H54 (cell line): ENCODE measurements at regions not wholly inside any gene's neighbourhood (a gene's known extent, or its start where the extent isn't known, plus 50 kb on each side); places are given as distances from the start of the nearest gene placed in this dataset.

ENCODE experiments used
- DNase-seq: peaks from one replicate; pipeline ENCODE4 v3.0.0; 2011; ENCODE audit warnings: low spot score, mixed read lengths; ENCODE audit not compliant: insufficient read length
- FAIRE-seq: peaks from 3 replicates; lab custom pipeline; 2011; peaks lifted over from hg19 to GRCh38; lab: Jason Lieb, UNC
- POLR2A ChIP-seq: IDR thresholded peaks from 2 replicates; pipeline ENCODE4 v1.6.1; 2011; ENCODE audit warnings: low read depth, mild to moderate bottlenecking, low read length

GRCh38 chr5:2917524-2917923 lies 166.0 kb upstream of the IRX2 start:
- no peak for TF ChIP-seq POLR2A
- FAIRE-seq: no peak
- no peak for DNase-seq

GRCh38 chr5:2917093-2917492 lies 165.6 kb upstream of the IRX2 start:
- FAIRE-seq: no peak
- TF ChIP-seq POLR2A: no peak
- no peak for DNase-seq

DNA sequence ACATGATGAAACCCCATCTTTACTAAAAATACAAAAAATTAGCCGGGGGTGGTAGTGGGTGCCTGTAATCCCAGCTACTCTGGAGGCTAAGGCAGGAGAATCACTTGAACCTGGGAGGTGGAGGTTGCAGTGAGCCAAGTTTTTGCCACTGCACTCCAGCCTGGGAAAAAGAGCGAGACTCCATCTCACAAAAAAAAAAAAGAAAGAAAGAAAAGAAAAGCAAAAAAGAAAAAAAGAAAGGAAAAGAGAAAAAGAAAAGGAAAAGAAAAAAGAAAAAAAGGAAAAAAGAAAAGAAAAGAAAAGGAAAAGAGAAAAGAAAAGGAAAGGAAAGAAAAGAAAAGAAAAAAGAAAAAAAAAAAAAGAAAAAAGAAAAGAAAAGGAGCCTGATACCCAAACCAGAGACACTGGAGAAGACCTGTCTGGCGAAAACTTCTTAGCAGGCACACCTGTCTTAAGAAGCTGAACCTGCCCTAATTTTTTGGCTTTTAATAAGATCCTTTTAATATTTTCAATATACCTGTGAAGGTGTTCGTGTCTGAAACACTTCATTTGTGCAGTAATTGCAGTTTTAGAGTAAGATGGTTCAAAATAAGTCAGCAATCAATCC lies 164.7 kb upstream of the IRX2 start:
- no peak for TF ChIP-seq POLR2A
- FAIRE-seq: no peak
- DNase-seq: no peak

- FAIRE-seq (no peak), DNase-seq (no peak)
- no peak for TF ChIP-seq POLR2A
Observed at GRCh38 chr5:2914981-2915484, 163.6 kb upstream of the IRX2 start.

DNA sequence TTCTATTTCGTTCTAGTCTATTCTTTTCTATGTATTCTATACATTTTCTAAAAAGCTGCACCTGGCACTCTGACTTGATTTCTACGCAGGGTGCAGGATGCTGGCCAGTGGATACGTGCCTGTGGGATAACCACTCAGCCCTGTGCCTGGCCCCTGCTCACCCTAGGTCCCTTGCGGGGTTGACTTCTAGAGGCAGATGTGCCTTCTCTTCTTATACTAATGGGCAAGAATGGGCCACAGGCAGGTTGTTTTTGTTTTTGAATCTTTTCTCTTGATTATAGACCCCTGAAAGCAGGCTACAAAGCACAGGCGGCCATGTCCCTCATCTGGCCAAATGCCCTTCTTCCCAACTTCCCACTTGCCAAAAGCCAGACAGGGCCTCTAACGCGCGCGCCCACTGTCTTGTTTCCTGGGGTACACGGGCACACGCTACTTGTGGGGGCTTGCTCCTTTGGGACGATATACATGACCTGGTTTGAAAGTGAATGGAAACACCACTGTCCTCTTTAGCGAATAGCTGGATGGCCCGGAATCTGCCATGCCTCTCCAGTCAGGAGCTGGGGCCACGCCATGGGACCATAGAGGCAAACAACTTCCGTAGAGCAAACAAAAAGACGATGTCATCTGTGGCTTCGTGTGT lies 162.7 kb upstream of the IRX2 start:
- DNase-seq (no peak), FAIRE-seq (no peak)
- no peak for TF ChIP-seq POLR2A

DNA sequence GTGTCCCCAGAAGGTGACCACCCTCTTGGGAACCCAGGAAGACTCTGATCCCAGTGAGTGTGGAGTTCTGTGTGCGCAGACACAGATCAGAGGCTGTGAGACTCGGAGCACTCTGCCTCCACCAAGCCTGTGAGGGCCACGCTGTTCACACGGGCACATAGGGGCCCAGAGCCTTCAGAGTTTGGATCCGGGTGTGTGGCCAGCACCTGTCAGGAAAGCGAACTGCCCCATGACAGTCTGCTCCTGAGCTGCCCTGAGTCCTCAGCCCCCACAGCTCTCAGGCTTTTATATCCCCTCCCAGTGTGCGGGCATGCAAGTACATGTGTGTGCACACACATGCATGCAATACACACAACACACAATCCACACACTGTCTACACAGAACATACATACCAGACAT lies 161.8 kb upstream of the IRX2 start:
- no peak for DNase-seq
- no peak for TF ChIP-seq POLR2A
- no peak for FAIRE-seq

DNA sequence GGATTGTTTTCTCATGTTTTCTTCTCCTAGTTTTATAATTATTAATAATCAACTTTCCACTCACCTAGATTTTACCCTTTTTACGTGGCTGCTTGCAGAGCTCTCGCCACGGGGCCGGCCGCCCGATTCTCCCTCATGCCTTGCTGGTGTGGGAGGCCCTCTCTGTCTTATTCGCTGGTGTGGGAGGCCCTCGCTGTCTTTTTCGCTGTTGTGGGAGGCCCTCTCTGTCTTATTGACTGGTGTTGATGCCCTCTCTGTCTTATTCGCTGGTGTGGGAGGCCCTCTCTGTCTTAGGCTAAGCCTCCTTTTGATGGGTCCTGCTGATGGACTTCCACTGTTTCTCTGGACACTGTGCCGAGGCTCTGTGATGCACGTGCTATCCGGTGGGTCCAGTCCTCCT lies 161.3 kb upstream of the IRX2 start:
- no peak for TF ChIP-seq POLR2A
- FAIRE-seq (no peak), DNase-seq (no peak)

- FAIRE-seq: no peak
- no peak for DNase-seq
- TF ChIP-seq POLR2A: no peak
Observed at GRCh38 chr5:2910401-2911175, 159.1 kb upstream of the IRX2 start.

DNA sequence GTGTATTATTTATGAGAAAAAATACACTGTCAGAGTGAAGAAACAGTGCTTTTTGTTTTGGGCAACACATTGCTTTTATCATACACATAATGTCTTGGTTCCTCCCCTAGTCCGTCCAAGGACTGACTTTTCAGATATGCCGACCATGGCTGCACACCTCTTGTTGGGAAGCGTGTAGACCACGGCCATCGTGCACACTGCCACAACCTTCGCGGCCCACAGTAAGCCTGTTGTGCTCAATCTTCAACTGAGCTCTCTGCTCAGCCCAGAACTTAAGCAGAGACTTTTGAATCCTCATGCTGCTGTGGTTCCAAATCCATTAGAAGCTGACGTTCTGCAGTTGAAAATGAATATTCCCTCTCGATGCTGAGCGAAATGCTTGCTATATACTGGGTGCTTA lies 157.6 kb upstream of the IRX2 start:
- FAIRE-seq: no peak
- no peak for DNase-seq
- TF ChIP-seq POLR2A: no peak

GRCh38 chr5:2908086-2908485 lies 156.6 kb upstream of the IRX2 start:
- TF ChIP-seq POLR2A: no peak
- DNase-seq (no peak), FAIRE-seq (no peak)

- DNase-seq (no peak), FAIRE-seq (no peak)
- no peak for TF ChIP-seq POLR2A
Observed at GRCh38 chr5:2906302-2907090, 155.0 kb upstream of the IRX2 start.

DNA sequence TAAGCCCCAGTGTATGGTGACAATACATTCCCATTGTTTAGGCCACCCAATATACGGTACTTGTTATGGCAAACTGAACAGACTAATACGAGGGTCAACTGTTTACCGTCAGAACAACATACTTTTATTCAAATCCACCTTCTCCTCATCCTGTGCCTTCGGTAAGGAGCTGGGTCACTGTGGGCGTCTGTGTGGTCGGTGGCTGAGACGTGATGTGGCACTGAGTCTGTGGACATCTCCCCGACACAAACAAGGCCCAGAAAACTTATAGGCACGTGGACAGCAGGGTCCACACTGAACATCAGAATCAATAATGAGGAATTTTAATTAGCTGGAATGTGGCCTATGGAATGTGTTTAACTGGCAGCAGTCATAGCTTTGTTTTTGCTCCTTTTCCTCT lies 154.3 kb upstream of the IRX2 start:
- no peak for FAIRE-seq
- DNase-seq: no peak
- no peak for TF ChIP-seq POLR2A

DNA sequence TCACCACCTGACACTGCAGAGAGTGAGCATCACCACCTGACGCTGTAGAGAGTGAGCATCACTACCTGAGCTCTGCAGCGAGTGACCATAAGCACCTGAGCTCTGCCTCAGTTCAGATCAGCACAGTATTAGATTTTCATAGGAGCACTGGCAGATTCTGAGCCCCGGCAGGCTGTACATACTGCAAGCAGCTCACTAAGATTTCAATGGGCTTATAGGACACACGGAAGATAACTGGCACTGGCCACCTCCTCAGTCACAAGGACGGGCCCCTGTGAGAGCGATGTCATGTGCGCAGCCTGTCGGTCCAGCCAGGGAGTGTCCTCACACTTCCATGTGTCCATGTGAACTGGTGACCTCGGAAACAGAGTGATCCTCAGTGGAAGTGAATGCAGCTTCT lies 153.5 kb upstream of the IRX2 start:
- DNase-seq (no peak), FAIRE-seq (no peak)
- no peak for TF ChIP-seq POLR2A

GRCh38 chr5:2904399-2904798 lies 152.9 kb upstream of the IRX2 start:
- no peak for TF ChIP-seq POLR2A
- no peak for DNase-seq
- no peak for FAIRE-seq
